ENCODE measurements at regions not wholly inside any gene's neighbourhood (a gene's known extent, or its start where the extent isn't known, plus 50 kb on each side); places are given as distances from the start of the nearest gene placed in this dataset.

DNA sequence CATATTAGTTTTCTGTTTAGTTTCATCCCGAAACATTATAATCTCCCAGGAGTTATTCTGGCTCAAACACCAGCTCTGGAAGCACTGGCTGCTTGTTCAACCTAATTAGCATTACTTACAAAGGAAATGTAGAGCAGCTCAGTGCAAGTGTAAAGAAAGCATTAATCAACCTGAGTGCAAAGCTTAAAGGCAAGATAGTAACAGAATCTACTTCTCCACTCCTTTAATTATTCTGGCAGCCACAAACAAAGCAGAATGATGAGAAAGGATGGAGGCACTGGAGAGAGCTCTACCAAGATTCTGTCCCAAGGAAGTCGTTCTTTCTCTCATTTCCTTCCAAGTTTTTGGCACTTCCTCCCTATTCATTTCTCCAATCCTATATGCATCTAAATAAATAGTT is 1384.0 kb downstream of the ZPLD1 start:
- Histone ChIP-seq H3K9me3 (no peaks in the 10 kb centered on the region), H3K27ac (no peak overlapping the region), H3K4me2 (no peak overlapping the region), H3K4me3 (no peak overlapping the region), H3K4me1 (no peaks in the 10 kb centered on the region)
- CTCF ChIA-PET = no interaction called here
- DNase-seq (ENCODE audit: low read depth in 1 of 2, low spot score in 1 of 2) (no peak), FAIRE-seq (no peak), ATAC-seq (no peak)
- TF ChIP-seq, protein P1, sequence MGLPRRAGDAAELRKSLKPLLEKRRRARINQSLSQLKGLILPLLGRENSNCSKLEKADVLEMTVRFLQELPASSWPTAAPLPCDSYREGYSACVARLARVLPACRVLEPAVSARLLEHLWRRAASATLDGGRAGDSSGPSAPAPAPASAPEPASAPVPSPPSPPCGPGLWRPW (IDR thresholded peaks at IDR 0.05) = no peak
- TF ChIP-seq NR3C1 (IDR thresholded peaks at IDR 0.05) (no peak), ZFP36 (IDR thresholded peaks at IDR 0.05; ENCODE audit: borderline replicate concordance, partially characterized antibody) (no peak)
- POLR2A ChIA-PET = no interaction called here
- 14% methylated on average over 2 of the region's 2 CpGs for WGBS (ENCODE audit: missing lambda C conversion rate)

DNA sequence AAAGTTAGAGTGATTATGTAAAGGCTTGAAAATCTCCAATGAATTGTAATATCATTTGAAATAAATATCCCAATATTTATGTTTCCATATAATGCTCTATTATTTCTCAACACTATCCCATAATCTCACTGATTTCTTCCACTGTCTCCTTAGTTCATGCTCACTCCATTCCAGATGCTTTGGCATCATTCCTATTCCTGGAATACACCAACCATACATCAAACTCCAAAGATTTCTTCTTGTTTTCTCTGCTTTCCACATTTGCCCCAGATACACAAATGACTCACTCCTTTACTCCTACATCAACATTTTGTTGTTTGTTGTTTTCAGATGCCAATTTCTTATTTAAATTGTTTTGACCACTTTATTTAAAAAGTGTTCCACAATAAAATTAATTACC is 1390.8 kb downstream of the ZPLD1 start:
- POLR2A ChIA-PET = no interaction called here
- FAIRE-seq (no peak), DNase-seq (ENCODE audit: low read depth in 1 of 2, low spot score in 1 of 2) (no peak), ATAC-seq (no peak)
- TF ChIP-seq, protein P2, sequence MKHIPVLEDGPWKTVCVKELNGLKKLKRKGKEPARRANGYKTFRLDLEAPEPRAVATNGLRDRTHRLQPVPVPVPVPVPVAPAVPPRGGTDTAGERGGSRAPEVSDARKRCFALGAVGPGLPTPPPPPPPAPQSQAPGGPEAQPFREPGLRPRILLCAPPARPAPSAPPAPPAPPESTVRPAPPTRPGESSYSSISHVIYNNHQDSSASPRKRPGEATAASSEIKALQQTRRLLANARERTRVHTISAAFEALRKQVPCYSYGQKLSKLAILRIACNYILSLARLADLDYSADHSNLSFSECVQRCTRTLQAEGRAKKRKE (CRISPR knock-in tag; IDR thresholded peaks at IDR 0.05; ENCODE audit: low read depth) = no peak
- TF ChIP-seq SREBF2 (IDR thresholded peaks at IDR 0.05) (no peak), RCOR1 (IDR thresholded peaks at IDR 0.05; ENCODE audit: low read depth, low read length) (no peak), ZSCAN20 (CRISPR knock-in tag; IDR thresholded peaks at IDR 0.05) (no peak), NR3C1 (IDR thresholded peaks at IDR 0.05) (no peak), HDAC2 (IDR thresholded peaks at IDR 0.05) (no peak), RAD21 (conservative IDR thresholded peaks at IDR 0.05 in 1 of 2, IDR thresholded peaks at IDR 0.05 in 1 of 2) (no peak), RNF2 (IDR thresholded peaks at IDR 0.05; ENCODE audit: borderline replicate concordance, low read depth) (no peak), CHD2 (IDR thresholded peaks at IDR 0.05; ENCODE audit: low read length, partially characterized antibody) (no peak), POLR2A (IDR thresholded peaks at IDR 0.05; ENCODE audit: low read length) (no peak), JUNB (IDR thresholded peaks at IDR 0.05) (no peak), EP300 (IDR thresholded peaks at IDR 0.05) (no peak)
- TF ChIP-seq, protein P3, sequence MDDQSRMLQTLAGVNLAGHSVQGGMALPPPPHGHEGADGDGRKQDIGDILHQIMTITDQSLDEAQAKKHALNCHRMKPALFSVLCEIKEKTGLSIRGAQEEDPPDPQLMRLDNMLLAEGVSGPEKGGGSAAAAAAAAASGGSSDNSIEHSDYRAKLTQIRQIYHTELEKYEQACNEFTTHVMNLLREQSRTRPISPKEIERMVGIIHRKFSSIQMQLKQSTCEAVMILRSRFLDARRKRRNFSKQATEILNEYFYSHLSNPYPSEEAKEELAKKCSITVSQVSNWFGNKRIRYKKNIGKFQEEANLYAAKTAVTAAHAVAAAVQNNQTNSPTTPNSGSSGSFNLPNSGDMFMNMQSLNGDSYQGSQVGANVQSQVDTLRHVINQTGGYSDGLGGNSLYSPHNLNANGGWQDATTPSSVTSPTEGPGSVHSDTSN (IDR thresholded peaks at IDR 0.05) = no peak
- TF ChIP-seq, protein P4, sequence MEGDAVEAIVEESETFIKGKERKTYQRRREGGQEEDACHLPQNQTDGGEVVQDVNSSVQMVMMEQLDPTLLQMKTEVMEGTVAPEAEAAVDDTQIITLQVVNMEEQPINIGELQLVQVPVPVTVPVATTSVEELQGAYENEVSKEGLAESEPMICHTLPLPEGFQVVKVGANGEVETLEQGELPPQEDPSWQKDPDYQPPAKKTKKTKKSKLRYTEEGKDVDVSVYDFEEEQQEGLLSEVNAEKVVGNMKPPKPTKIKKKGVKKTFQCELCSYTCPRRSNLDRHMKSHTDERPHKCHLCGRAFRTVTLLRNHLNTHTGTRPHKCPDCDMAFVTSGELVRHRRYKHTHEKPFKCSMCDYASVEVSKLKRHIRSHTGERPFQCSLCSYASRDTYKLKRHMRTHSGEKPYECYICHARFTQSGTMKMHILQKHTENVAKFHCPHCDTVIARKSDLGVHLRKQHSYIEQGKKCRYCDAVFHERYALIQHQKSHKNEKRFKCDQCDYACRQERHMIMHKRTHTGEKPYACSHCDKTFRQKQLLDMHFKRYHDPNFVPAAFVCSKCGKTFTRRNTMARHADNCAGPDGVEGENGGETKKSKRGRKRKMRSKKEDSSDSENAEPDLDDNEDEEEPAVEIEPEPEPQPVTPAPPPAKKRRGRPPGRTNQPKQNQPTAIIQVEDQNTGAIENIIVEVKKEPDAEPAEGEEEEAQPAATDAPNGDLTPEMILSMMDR (IDR thresholded peaks at IDR 0.05) = no peak
- TF ChIP-seq, protein P1 (IDR thresholded peaks at IDR 0.05) = no peak
- CTCF ChIA-PET = no interaction called here
- Histone ChIP-seq H3K4me2 (no peak overlapping the region), H3K4me3 (no peak overlapping the region), H3K9me3 (no peaks in the 10 kb centered on the region; the same call in 2 of the 3 replicates), H3K27ac (no peak overlapping the region), H3K4me1 (no peaks in the 10 kb centered on the region)

DNA sequence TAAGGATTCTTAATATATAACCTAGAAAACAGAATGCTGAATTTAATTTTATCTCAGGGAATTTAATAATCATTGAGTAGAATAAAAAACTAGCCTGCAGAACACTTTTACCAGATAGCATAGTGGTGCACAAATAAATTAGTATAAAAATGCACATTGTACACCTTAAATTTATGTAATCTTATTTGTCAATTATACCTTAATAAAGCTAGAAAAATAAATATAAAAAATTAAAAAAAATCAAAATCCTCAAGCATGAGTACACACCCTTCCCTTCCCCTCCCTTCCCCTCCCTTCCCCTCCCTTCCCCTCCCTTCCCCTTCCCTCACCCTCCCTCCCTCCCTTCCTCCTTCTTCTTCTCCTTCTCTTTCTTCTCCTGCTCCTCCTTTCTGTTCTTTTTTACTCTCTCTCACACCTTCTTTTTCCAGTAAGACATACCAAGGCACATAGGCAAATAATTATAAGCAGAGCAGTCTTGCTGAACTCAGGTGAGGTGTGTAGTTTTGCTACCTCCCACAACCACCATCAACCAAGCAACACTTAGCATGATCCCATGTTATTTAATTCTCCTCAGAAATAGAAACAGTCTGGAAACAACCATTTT is 1395.0 kb downstream of the ZPLD1 start:
- Histone ChIP-seq H3K4me1 (no peaks in the 10 kb centered on the region), H3K4me3 (no peak overlapping the region), H3K4me2 (no peak overlapping the region), H3K9me3 (no peaks in the 10 kb centered on the region), H3K27ac (no peak overlapping the region)
- DNase-seq (ENCODE audit: low read depth in 1 of 2, low spot score in 1 of 2) = no peak
- ChIA-PET POLR2A (no interaction called here), CTCF (no interaction called here)
- TF ChIP-seq ZSCAN20 (CRISPR knock-in tag; IDR thresholded peaks at IDR 0.05) (no peak), CBX2 (IDR thresholded peaks at IDR 0.05; ENCODE audit: borderline replicate concordance, low read depth) (no peak), SREBF2 (IDR thresholded peaks at IDR 0.05) (no peak), FOSB (CRISPR knock-in tag; IDR thresholded peaks at IDR 0.05) (no peak)
- TF ChIP-seq, protein P5, sequence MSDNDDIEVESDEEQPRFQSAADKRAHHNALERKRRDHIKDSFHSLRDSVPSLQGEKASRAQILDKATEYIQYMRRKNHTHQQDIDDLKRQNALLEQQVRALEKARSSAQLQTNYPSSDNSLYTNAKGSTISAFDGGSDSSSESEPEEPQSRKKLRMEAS (IDR thresholded peaks at IDR 0.05) = no peak
- no peak for FAIRE-seq
- no peak for ATAC-seq

All from A549 (cell line).